Uterus (tissue), 3 donors: ENCODE measurements at regions not wholly inside any gene's neighbourhood (a gene's known extent, or its start where the extent isn't known, plus 50 kb on each side); places are given as distances from the start of the nearest gene placed in this dataset.

Experiments
- DNase-seq, 2 donors: peaks; one replicate each; pipeline ENCODE4 v3.0.0-alpha.2; 2019 to 2020
- H3K27ac ChIP-seq, 2 donors: fragments of 200-600 bp; sonication (generic); 1 replicate in 1 of 2; 2 replicates in 1 of 2; pipeline ENCODE4 v1.5.1; 2016 to 2018
- H3K27me3 ChIP-seq, 2 donors: fragments of 200-600 bp; sonication (generic); one replicate each; pipeline ENCODE4 v1.5.1; 2018 to 2019; ENCODE audit warnings: control low read depth in 1 of 2
- H3K36me3 ChIP-seq, 2 donors: fragments of 200-600 bp; sonication (generic); one replicate each; pipeline ENCODE4 v1.5.1; 2019; ENCODE audit warnings: control low read depth in 1 of 2
- H3K4me1 ChIP-seq, 2 donors: fragments of 200-600 bp; sonication (generic); one replicate each; pipeline ENCODE4 v1.5.1; 2018 to 2019; ENCODE audit warnings: control low read depth in 1 of 2
- H3K4me3 ChIP-seq, 2 donors: fragments of 200-600 bp; sonication (generic); 1 replicate in 1 of 2; 2 replicates in 1 of 2; pipeline ENCODE4 v1.5.1; 2018 to 2019; ENCODE audit warnings: mild to moderate bottlenecking in 1 of 2
- H3K9me3 ChIP-seq, 2 donors: fragments of 200-600 bp; sonication (generic); one replicate each; pipeline ENCODE4 v1.5.1; 2019; ENCODE audit warnings: control low read depth in 1 of 2
- POLR2A ChIP-seq, 2 donors: fragments of 450-650 bp; IDR thresholded peaks; one replicate each; pipeline ENCODE4 v1.6.1; 2016; ENCODE audit warnings: antibody characterized with exemption in 2 of 2, mild to moderate bottlenecking in 1 of 2, moderate library complexity in 1 of 2
- intact Hi-C: fragments of 100-400 bp; cut with DNase I; formaldehyde crosslinking; loops from one replicate; pipeline ENCODE4 v1.15.1; 2023; ENCODE audit warnings: low total_unique reads
- TF ChIP-seq, protein P1 (sequence below), 4 experiments: fragments of 200-600 bp in 2 of 4; fragments of 450-650 bp in 2 of 4; sonication (generic) in 2 of 4; IDR thresholded peaks; one replicate each; pipeline ENCODE4 v1.5.1; 2016 to 2019; ENCODE audit warnings: antibody characterized with exemption in 4 of 4, mild to moderate bottlenecking in 2 of 4, moderate library complexity in 1 of 4
- donor health status: DM: yes; HTN: yes; CAD: no.

DNA sequence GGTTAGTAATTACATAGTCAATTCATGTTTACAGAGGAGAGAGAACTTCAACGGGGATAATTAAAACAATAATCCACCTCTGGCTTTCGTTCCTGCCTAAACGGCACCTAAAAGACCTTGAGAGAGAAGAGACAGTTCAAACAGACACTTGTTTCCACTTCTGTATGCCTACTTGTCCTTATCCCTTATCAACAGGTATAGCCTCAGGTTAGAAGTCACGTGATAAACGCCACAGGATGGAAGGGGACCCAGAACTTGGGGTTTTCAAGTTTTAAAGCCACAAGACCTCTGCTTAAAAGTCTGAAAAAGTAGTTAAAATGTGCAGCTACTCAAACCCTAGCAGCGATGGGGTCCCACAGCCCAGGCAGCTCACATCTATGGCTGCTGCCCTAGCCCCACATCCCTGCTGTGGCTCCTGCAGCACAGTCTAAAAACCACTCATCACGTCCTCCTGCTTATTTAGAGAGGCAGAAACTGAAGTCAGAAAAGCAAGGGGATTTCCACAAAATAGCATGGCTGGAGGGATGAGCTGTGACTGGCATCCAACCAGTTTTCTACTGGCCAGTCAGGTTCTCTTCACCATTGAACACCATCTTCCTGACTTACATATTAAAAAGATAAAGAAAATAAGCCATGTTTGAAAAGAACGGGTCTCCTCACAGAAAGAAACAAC lies 51.2 kb upstream of the SEC16B start:
- intact Hi-C loops, result no loop called here
- Histone ChIP-seq H3K4me3 (no peak overlapping the region), H3K36me3 (no peaks in the 10 kb centered on the region), H3K9me3 (no peaks in the 10 kb centered on the region), H3K4me1 (no peaks in the 10 kb centered on the region), H3K27me3 (no peaks in the 10 kb centered on the region), H3K27ac (no peak overlapping the region)
- DNase-seq, result no peak
- TF ChIP-seq POLR2A (IDR thresholded peaks at IDR 0.05), result no peak
- TF ChIP-seq, protein P1, sequence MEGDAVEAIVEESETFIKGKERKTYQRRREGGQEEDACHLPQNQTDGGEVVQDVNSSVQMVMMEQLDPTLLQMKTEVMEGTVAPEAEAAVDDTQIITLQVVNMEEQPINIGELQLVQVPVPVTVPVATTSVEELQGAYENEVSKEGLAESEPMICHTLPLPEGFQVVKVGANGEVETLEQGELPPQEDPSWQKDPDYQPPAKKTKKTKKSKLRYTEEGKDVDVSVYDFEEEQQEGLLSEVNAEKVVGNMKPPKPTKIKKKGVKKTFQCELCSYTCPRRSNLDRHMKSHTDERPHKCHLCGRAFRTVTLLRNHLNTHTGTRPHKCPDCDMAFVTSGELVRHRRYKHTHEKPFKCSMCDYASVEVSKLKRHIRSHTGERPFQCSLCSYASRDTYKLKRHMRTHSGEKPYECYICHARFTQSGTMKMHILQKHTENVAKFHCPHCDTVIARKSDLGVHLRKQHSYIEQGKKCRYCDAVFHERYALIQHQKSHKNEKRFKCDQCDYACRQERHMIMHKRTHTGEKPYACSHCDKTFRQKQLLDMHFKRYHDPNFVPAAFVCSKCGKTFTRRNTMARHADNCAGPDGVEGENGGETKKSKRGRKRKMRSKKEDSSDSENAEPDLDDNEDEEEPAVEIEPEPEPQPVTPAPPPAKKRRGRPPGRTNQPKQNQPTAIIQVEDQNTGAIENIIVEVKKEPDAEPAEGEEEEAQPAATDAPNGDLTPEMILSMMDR (IDR thresholded peaks at IDR 0.05), result no peak

DNA sequence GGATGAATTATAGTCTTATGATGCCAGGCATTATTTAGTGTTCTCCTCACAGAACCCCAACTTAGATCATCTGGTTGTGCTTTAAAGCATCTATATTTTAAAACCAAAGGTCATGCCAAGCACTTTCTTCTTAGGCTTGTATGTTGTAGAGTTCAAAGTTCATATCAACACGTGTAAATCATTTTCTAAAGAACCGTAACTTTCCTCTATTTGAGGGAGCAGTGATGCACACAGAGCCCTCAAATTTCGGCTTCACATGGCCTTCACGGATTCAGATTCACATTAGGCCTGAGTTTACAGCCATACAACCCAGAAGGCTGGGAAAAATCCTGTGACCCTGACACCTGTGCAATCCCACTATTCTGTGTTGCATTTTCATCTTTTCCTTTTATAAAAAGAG lies 52.1 kb upstream of the SEC16B start:
- Histone ChIP-seq H3K4me3 (no peak overlapping the region), H3K27ac (no peak overlapping the region), H3K36me3 (no peaks in the 10 kb centered on the region), H3K27me3 (no peaks in the 10 kb centered on the region), H3K9me3 (no peaks in the 10 kb centered on the region), H3K4me1 (no peaks in the 10 kb centered on the region)
- TF ChIP-seq, protein P1 (IDR thresholded peaks at IDR 0.05), result no peak
- no peak for TF ChIP-seq POLR2A (IDR thresholded peaks at IDR 0.05)
- no peak for DNase-seq
- intact Hi-C loops, result no loop called here

DNA sequence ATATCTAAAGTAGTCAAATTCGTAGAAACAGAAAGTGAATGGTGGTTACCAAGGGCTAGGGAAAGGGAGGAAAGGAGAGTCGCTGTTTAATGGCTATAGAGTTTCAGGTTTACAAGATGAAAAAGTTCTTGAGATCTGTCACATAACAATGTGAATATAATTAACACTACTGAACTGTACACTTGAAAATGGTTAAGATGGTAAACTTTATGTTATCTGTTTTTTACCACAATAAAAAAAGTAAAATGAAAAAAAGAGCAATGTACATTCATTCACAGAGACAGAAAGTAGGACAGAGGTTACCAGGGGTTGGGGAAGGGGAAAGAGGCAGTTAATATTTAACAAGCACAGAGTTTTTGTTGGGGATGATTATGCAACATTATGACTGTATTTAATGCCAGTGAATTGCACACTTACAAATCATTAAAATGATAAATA lies 53.3 kb upstream of the SEC16B start:
- Histone ChIP-seq H3K27ac (no peak overlapping the region), H3K4me3 (no peak overlapping the region), H3K9me3 (no peaks in the 10 kb centered on the region), H3K36me3 (no peaks in the 10 kb centered on the region), H3K4me1 (no peaks in the 10 kb centered on the region), H3K27me3 (no peaks in the 10 kb centered on the region)
- DNase-seq, result no peak
- intact Hi-C loops, result no loop called here
- TF ChIP-seq POLR2A (IDR thresholded peaks at IDR 0.05), result no peak
- TF ChIP-seq, protein P1 (IDR thresholded peaks at IDR 0.05), result no peak

DNA sequence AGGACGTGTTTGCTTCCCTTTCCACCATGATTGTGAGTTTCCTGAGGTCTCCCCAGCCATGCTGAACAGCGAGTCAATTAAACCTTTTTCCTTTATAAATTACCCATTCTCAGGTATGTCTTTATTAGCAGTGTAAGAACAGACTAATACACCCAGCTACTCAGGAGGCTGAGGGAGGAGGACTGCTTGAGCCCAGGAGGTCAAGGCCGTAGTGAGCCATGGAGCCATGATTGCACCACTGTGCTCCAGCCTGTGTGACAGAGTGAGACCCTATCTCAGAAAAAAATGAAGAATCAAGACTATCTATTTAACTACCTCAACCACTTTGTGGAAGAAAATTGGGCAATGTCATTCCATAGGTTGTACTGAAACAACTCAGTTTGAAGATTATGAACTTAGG lies 54.6 kb upstream of the SEC16B start:
- no peaks in the 10 kb centered on the region for H3K4me1 ChIP-seq
- intact Hi-C loops, result no loop called here
- H3K36me3 ChIP-seq, result no peaks in the 10 kb centered on the region
- DNase-seq, result no peak
- no peaks in the 10 kb centered on the region for H3K9me3 ChIP-seq
- no peak overlapping the region for H3K4me3 ChIP-seq
- TF ChIP-seq POLR2A (IDR thresholded peaks at IDR 0.05), result no peak
- TF ChIP-seq, protein P1 (IDR thresholded peaks at IDR 0.05), result no peak
- no peak overlapping the region for H3K27ac ChIP-seq
- H3K27me3 ChIP-seq, result no peaks in the 10 kb centered on the region

DNA sequence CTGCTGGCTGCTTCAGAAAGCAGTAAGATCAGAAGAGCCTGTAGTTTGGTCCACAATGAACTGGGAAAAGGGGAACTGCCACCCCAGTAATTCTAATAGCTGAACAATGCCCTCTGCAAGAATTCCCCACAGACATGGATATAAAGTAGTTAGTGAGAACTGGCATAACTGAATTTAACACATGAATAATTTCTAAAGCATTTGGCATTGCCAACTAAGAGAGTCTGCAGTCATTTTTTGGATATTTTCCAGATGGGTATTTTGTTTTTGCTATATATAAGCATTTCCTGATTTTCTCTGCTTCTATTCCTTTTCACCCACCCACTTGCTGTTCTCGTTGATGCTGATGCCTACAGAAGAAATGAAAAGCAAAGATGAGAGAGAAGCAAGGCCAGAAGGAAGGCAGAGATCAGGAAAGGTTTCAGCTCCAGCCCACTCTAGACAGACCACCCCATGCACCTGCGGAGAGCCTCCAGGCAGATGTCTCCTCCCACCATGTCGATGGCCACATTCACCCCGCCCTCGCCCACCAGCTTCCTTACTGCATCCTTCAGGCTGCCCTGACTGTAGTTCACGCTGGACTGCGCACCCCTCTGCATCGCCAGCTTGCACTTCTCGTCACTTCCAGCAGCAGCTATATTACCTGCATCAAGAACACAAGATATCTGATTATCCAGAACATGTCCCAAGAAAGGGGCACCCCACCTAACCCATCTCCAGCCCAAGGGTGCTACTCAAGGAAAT lies 55.9 kb upstream of the SEC16B start:
- Histone ChIP-seq H3K9me3 (no peaks in the 10 kb centered on the region), H3K4me1 (no peaks in the 10 kb centered on the region), H3K36me3 (no peaks in the 10 kb centered on the region), H3K4me3 (no peak overlapping the region), H3K27me3 (no peaks in the 10 kb centered on the region), H3K27ac (no peak overlapping the region)
- no peak for DNase-seq
- TF ChIP-seq, protein P1 (IDR thresholded peaks at IDR 0.05), result no peak
- TF ChIP-seq POLR2A (IDR thresholded peaks at IDR 0.05), result no peak
- intact Hi-C loops, result no loop called here
